GM12891 (cell line): ENCODE measurements at regions not wholly inside any gene's neighbourhood (a gene's known extent, or its start where the extent isn't known, plus 50 kb on each side); places are given as distances from the start of the nearest gene placed in this dataset.

Source experiments
- POLR2A ChIP-seq: IDR thresholded peaks from 2 replicates; pipeline ENCODE4 v1.6.1; 2011; ENCODE audit warnings: low read depth, low read length, control low read depth
- POLR2AphosphoS5 ChIP-seq: IDR thresholded peaks from 2 replicates; pipeline ENCODE4 v1.6.1; 2011; ENCODE audit warnings: low read depth, low read length, control low read depth

DNA sequence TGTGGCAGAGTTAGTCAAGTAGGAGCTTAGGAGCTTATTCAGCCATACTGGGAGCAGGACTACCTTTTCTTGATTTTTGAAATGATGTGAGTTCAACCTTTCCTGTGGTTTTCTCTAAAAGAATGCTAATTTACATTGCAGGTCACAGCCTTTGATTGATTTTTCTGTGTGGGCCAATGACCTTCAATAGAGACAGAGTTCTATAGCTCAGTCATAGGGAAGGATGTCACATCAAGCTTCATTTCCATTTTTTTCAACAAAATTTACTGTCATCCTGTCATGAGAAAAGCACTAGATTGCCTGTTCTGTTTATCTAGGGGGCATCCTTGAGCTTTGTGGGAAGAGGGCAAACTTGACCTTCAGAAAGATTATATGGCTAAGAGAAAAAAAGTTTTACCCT lies 448.7 kb downstream of the MID1IP1 start:
- TF ChIP-seq POLR2A: no peak
- TF ChIP-seq POLR2AphosphoS5: no peak
